ENCODE measurements at regions not wholly inside any gene's neighbourhood (a gene's known extent, or its start where the extent isn't known, plus 50 kb on each side); places are given as distances from the start of the nearest gene placed in this dataset.

GRCh38 chr12:69129017-69129416 lies 110.4 kb upstream of the CPSF6 start:
- DNase-seq (ENCODE audit: low read depth in 2 of 2): no peak

DNA sequence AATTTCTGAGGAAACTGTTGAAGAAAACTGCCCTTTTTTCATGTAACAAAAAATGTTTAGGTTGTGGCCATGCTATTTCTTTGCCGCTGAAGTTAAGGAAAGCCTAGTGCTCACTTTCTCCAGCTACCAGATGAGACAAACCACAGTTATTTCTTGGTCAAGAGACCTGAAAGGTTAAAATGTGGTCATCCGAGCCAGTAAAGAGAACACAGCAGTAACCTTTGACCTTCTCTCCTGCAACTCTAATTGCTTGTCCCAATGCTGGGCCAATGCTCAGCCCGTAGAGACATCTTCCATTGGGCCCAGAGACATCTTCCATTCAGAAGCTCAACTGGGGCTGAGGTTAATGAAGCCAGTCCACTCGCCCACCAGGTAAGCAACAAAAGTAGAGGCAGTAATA lies 109.8 kb upstream of the CPSF6 start:
- no peak for DNase-seq (ENCODE audit: low read depth in 2 of 2)

DNA sequence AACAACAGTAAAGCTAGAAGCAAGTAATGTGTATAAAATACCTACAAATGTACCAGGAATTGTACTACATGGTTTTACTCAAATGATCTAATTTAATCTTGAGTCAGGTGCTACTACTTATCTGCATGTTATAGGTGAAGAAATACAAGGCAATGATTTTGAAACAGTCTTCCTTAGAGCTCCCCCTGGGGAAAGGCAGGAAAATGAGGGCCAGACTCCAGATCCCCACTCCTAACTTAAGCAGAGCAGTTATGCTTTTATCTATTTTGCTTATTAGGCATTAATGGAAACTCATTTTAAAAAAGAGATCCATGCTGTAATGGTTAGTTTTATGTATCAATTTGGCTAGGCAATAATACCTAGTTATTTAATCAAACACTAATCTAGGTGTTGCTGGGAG lies 109.3 kb upstream of the CPSF6 start:
- peak in 1 of 2 donors; percentile 18 for DNase-seq (ENCODE audit: low read depth in 2 of 2)

DNA sequence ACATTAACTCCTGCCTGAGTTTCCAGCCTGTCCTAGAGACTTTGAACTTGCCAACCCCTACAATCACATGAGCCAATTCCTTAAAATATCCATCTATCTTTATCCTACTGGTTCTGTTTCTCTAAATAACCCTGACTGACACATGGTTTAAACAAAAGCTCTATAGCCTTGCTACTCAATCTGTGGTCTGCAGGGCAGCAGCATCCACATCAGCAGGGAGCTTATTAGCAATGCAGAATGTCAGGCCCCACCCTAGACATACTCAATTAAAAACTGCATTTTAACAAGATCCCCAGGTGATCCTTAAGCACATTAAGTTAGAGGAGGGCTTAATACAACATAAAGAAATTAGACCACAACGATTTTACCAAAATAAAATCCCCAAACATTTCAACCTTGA lies 108.3 kb upstream of the CPSF6 start:
- no peak for DNase-seq (ENCODE audit: low read depth in 2 of 2)

GRCh38 chr12:69136931-69137613 lies 102.3 kb upstream of the CPSF6 start:
- DNase-seq (ENCODE audit: low read depth in 2 of 2): no peak

DNA sequence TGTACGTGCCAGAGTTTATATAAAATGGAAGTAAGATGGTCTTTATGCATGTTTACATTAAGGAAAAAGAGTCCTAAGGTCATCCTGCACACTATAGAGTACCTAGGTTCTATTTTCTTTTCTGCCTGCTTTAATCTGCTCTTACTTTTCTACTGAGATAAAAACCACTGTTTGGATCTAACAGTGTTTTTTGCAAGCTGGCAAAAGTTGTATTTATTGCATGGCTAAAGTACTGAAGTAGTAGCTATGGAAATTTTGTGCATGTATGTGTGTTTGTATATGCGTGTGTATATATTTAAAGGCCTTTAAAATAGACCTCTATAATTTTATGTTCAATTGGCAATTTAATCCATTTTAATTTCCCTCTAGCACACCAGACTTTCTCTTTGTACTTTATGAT lies 98.3 kb upstream of the CPSF6 start:
- no peak for DNase-seq (ENCODE audit: low read depth in 2 of 2)

- DNase-seq (ENCODE audit: low read depth in 2 of 2): no peak
Measured at GRCh38 chr12:69149270-69149669, 90.1 kb upstream of the CPSF6 start.

DNA sequence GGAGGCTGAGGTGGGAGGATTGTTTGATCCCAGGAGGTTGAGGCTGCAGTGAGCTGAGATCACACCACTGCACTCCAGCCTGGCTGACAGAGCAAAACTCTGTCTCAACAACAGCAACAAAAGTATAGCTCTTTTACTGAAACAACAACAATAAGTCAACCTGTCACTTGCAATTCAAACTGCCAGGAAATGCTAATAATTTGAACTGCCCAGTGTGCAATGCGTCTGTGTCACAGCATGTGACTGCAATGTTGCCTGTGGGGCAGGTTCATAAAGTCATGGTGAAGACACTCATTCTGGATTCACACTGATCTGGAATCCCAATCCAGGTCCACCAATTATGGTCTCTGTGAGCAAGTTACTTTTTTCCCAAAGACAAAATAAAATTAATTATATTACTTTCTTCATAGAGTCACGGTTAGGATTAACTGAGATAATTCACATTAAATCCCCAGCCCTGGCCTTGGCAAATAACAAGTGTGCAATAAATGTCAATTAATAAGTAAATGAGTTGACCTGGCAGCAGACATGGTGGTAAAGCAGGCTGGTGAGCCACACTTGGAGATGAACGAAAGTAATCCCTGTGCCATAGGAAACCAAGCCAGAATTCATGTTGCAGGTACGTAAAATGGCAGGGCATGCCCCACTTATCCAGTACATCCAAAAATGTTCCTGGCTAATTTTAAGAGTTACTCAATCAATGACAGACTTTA lies 89.1 kb upstream of the CPSF6 start:
- no peak for DNase-seq (ENCODE audit: low read depth in 2 of 2)

GRCh38 chr12:69150796-69151127 lies 88.6 kb upstream of the CPSF6 start:
- no peak for DNase-seq (ENCODE audit: low read depth in 2 of 2)

- DNase-seq (ENCODE audit: low read depth in 2 of 2): no peak
Measured at GRCh38 chr12:69151254-69151764, 88.1 kb upstream of the CPSF6 start.

GRCh38 chr12:69154585-69155363 lies 84.6 kb upstream of the CPSF6 start:
- DNase-seq (ENCODE audit: low read depth in 2 of 2): peak; percentile 72 to 92

DNA sequence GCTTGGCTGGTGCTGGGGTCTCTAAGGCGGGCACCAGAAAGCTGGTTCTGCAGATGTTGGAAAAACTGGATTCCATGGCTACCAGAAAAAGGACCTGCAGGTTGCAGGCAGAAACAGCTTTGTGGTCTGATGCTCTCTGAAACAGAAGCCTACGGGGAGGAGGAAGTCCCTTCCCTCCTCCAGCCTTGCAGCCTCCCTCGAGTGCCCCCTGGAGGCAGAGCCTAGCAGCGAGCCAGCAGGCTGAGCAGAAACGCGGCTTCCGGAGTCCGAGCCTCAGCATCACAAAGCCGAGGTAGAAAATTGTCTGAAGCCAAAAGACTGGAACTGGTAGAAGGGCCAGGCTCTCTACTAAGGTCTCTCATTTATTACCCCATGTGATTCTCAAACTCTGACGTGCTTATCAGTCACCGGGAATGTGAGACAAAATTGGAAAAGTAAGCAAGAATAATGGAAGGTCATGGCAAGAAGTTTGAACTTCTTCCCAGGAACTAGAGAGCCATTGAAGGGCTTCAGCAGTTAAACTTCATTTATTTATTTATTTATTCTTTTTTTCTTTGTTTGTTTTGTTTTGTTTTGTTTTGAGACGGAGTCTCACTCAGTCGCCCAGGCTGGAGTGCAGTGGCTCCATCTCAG lies 82.2 kb upstream of the CPSF6 start:
- peak; percentile 77 to 83 for DNase-seq (ENCODE audit: low read depth in 2 of 2)

DNA sequence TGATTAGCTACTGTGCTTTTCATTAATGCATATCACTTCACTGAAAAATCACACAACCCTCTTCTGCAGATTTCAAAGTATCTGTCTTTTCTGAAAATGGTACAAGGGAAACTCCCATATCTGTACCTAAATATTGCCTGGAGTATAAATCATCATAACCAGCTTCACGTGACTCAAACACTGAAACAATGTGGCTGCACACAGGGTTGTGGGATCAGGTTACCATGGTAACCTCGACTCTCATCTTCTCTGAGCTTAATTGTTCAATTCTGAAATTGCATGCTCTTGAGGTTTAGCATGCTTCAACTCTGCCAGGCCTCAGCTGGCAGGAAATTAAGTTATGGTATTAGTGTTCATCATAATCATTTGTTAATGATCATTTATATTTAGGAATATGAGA lies 77.5 kb upstream of the CPSF6 start:
- no peak for DNase-seq (ENCODE audit: low read depth in 2 of 2)

DNA sequence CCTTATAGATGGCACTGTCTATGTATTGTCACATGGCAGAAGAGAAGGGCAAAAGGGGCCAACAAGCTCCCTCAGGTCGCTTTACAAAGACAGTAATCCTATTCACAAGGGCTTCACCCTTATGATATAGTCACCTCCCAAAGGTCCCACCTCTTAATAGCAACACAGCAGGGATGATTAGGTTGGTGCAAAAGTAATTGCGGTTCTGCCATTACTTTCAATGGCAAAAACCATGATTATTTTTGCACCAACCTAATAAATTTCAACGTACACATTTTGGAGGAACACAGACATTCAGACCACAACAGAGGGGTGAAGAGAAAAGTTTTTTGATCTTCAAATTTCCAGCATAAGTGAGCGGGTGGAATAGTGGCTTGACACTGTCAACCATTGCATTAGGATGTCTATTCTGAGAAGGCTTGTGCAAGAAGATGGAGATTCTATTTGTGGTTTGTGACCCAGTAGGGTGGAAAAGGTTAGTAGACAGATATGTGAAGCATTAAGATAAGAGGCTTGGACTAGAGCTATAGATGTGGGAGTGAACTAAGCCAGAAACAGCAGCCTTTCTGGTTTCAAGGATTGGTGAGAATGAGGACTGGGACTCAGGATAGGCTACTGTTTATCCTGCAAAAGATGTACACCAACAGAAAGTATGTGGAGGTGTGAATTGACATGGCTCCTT lies 75.5 kb upstream of the CPSF6 start:
- DNase-seq (ENCODE audit: low read depth in 2 of 2): no peak

DNA sequence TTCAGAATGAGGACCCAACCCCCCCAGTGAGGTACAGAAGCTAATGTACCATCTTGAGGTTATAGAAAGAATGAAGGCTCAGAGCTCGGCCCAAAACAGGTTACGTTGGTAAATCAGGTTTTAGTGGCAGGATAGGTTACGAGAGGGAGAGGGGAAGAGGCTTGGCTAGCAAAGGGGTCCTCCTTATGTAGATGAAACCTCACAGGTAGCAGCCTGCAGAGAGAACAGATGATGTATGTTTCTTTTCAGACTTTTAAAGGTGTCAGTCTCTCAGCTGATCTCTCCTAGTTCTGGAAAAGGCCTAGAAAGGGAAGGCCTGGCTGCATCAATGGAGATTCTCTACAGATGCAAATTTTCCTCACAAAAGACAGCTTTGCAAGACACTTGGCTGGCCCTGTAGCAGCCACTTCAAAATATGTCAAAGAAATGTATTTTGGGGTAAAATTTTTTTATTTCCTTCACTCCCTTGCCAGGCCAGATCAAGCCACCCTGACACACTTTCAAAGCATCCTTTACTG lies 71.7 kb upstream of the CPSF6 start:
- DNase-seq (ENCODE audit: low read depth in 2 of 2): no peak

GRCh38 chr12:69168363-69168762 lies 71.0 kb upstream of the CPSF6 start:
- DNase-seq (ENCODE audit: low read depth in 2 of 2): no peak

DNA sequence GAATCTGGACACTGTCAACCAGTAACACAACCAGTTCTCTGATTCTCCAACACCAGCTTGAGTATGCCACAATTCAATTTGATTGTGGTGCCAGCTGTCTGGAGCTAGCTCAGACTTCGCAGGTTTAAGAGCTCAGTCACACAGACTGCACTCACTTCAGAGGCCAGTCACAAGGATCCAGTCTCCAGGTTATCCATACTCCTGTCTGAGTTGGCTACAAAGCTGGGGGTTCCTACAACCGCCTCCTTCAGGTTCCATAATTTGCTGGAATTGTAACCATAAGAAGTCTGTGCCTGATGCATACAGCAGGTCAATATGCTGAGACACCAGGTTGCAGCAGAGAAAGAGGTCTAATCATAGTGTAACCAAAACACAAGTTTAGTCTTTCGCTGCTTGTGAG lies 70.5 kb upstream of the CPSF6 start:
- DNase-seq (ENCODE audit: low read depth in 2 of 2): no peak

- no peak for DNase-seq (ENCODE audit: low read depth in 2 of 2)
Measured at GRCh38 chr12:69170293-69170692, 69.1 kb upstream of the CPSF6 start.

DNA sequence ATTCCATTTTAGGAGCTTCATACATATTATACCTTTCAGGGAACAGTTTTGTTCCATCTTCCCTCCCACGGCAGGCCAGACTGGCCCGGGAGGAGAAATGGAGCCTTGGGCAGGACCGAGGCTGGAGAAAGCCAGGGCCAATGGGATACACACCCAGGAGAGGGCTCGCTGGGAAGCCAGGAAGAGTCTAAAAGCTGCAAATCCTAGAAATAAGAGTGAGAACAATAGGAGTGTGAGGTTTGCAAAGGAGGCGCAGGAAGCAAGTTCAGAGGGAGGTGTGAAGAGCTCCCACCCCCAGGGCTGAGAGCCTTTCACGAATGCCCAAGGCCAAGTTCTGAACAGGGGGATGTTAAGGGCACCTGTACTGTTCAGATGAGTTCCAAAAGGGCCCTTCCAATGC lies 67.5 kb upstream of the CPSF6 start:
- DNase-seq (ENCODE audit: low read depth in 2 of 2): no peak

GRCh38 chr12:69172491-69172890 lies 66.9 kb upstream of the CPSF6 start:
- no peak for DNase-seq (ENCODE audit: low read depth in 2 of 2)

DNA sequence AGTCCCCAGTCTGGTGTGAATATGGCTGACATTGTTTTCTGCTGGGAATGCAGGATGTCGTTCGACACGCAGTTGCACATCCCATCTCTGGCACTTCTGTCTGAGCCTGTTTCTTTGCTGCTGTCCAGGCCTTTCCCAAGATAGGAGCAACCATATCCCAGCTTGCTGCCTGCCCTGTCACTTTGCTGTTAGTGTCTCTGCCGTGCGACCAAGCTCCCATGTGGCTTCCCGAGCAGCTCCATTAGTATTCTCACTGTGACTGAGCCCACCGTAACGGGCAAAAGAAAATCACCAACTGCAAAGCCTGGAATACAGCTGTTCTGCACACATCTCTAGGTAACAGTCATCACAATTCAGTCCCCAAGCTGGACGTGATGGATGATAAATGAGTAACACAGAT lies 66.0 kb upstream of the CPSF6 start:
- DNase-seq (ENCODE audit: low read depth in 2 of 2): no peak

All from lung microvascular endothelial cell (primary cell).